HCT116 (cell line): ENCODE measurements at regions not wholly inside any gene's neighbourhood (a gene's known extent, or its start where the extent isn't known, plus 50 kb on each side); places are given as distances from the start of the nearest gene placed in this dataset.

Experiments
- ATAC-seq: fragments of 200-7000 bp; cut with Tn5 transposase; 2 replicates; pipeline ENCODE4 v1.9.1; 2020; ENCODE audit warnings: mild to moderate bottlenecking, moderate library complexity
- BruUV-seq: library from RNA; stranded (reverse); fragments of 400-500 nt; replicated peaks from 2 replicates; lab custom pipeline; 2021; lab: Mats Ljungman, UMichigan
- CTCF ChIA-PET: fragments of 300-600 bp; sonication (Branson Sonifier 250); formaldehyde crosslinking; loops from one replicate; lab custom pipeline; 2021; ENCODE audit warnings: antibody characterized with exemption; lab: Charles Lee
- POLR2A ChIA-PET: fragments of 300-600, 350-600 bp; sonication (Branson Sonifier 250); formaldehyde crosslinking; loops from one replicate; lab custom pipeline; 2021; ENCODE audit warnings: antibody characterized with exemption; lab: Charles Lee
- RAD21 ChIA-PET, 2 experiments: fragments of 300-600 bp; sonication (Branson Sonifier 250); formaldehyde crosslinking; loops; one replicate each; lab custom pipeline; 2023; ENCODE audit warnings: low total read pairs in 2 of 2; ENCODE audit not compliant: uncharacterized antibody in 2 of 2, unreplicated experiment in 2 of 2, low non-redundant PET in 1 of 2; lab: Charles Lee
- DNase-seq: peaks from one replicate; pipeline ENCODE4 v3.0.0-alpha.2; 2010; ENCODE audit warnings: low read depth, low spot score
- H2AFZ ChIP-seq: fragments of 200-600 bp; shearing (Covaris generic), sonication (generic); 2 replicates; pipeline ENCODE4 v1.6.1; 2017; ENCODE audit warnings: low read depth, mixed run types, mixed read lengths, antibody characterized with exemption, low read length; ENCODE audit not compliant: poor library complexity, severe bottlenecking
- H3K27ac ChIP-seq: 2 replicates; pipeline ENCODE4 v1.5.1; 2012; ENCODE audit warnings: low read depth, low read length
- H3K27me3 ChIP-seq: fragments of 200-600 bp; sonication (generic); 2 replicates; pipeline ENCODE4 v1.6.1; 2016; ENCODE audit warnings: mixed run types, low read length, mixed read lengths; ENCODE audit not compliant: insufficient read depth
- H3K36me3 ChIP-seq, 2 experiments: fragments of 200-500 bp in 1 of 2; fragments of 200-600 bp in 1 of 2; sonication (Bioruptor generic) in 1 of 2; sonication (generic) in 1 of 2; 2 replicates each; pipeline versions ENCODE4 v1.5.1 to v1.6.1; 2014 to 2016; ENCODE audit warnings: low read length in 2 of 2, inconsistent platforms in 1 of 2, mixed read lengths in 1 of 2, mixed run types in 1 of 2; ENCODE audit not compliant: insufficient read depth in 2 of 2, control insufficient read depth in 1 of 2
- H3K4me1 ChIP-seq, 2 experiments: fragments of 200-600 bp in 1 of 2; sonication (generic) in 1 of 2; 2 replicates each; pipeline versions ENCODE4 v1.5.1 to v1.6.1; 2012 to 2017; ENCODE audit warnings: low read length in 2 of 2, inconsistent platforms in 1 of 2, mild to moderate bottlenecking in 1 of 2, mixed read lengths in 1 of 2, mixed run types in 1 of 2, moderate library complexity in 1 of 2; ENCODE audit not compliant: insufficient read depth in 2 of 2, control insufficient read depth in 1 of 2
- H3K4me2 ChIP-seq: fragments of 200-600 bp; sonication (generic); 2 replicates; pipeline ENCODE4 v1.6.1; 2017; ENCODE audit warnings: mixed run types, low read length, mixed read lengths
- H3K4me3 ChIP-seq, 2 experiments: fragments of 200-600 bp in 1 of 2; sonication (generic) in 1 of 2; replicated peaks in 1 of 2; 2 replicates each; pipeline ENCODE4 v1.5.1; 2011 to 2016; ENCODE audit warnings: low read length in 2 of 2, control low read depth in 1 of 2, low read depth in 1 of 2, mild to moderate bottlenecking in 1 of 2, mixed read lengths in 1 of 2, mixed run types in 1 of 2
- H3K79me2 ChIP-seq: fragments of 200-600 bp; sonication (generic); 2 replicates; pipeline ENCODE4 v1.6.1; 2017; ENCODE audit warnings: mild to moderate bottlenecking, mixed run types, low read length, moderate library complexity, mixed read lengths; ENCODE audit not compliant: insufficient read depth
- H3K9ac ChIP-seq: fragments of 200-600 bp; sonication (generic); 2 replicates; pipeline ENCODE4 v1.6.1; 2016; ENCODE audit warnings: low read length, mixed read lengths
- H3K9me2 ChIP-seq: fragments of 200-600 bp; sonication (generic), shearing (Covaris generic); 2 replicates; pipeline ENCODE4 v1.6.1; 2017; ENCODE audit warnings: mixed run types, mild to moderate bottlenecking, moderate library complexity; ENCODE audit not compliant: insufficient read depth
- H3K9me3 ChIP-seq, 2 experiments: fragments of 200-500 bp in 1 of 2; fragments of 200-600 bp in 1 of 2; sonication (Bioruptor generic) in 1 of 2; sonication (generic) in 1 of 2; 2 replicates each; pipeline ENCODE4 v1.6.1; 2014 to 2017; ENCODE audit warnings: low read length in 2 of 2, mixed read lengths in 2 of 2, inconsistent platforms in 1 of 2, low read depth in 1 of 2, mild to moderate bottlenecking in 1 of 2, mixed run types in 1 of 2, moderate library complexity in 1 of 2; ENCODE audit not compliant: control insufficient read depth in 1 of 2, insufficient read depth in 1 of 2
- H4K20me1 ChIP-seq: fragments of 200-600 bp; sonication (generic), shearing (Covaris generic); 2 replicates; pipeline ENCODE4 v1.6.1; 2017; ENCODE audit warnings: mixed run types, mild to moderate bottlenecking, moderate library complexity; ENCODE audit not compliant: insufficient read depth
- CEBPB ChIP-seq: IDR thresholded peaks from 2 replicates; pipeline ENCODE4 v1.6.1; 2012; ENCODE audit warnings: low read depth
- EZH2 ChIP-seq: fragments of 200-600 bp; sonication (generic); IDR thresholded peaks from 2 replicates; pipeline ENCODE4 v1.6.1; 2017; ENCODE audit warnings: antibody characterized with exemption, mixed run types
- FOSL1 ChIP-seq: IDR thresholded peaks from 2 replicates; pipeline ENCODE4 v1.6.1; 2012; ENCODE audit warnings: low read depth
- JUND ChIP-seq: IDR thresholded peaks from 2 replicates; pipeline ENCODE4 v1.6.1; 2012
- POLR2AphosphoS5 ChIP-seq: IDR thresholded peaks from 2 replicates; pipeline ENCODE4 v1.6.1; 2011; ENCODE audit warnings: mild to moderate bottlenecking, low read depth, low read length, moderate library complexity
- SIN3A ChIP-seq: IDR thresholded peaks from 2 replicates; pipeline ENCODE4 v1.6.1; 2012; ENCODE audit warnings: low read depth
- SP1 ChIP-seq: IDR thresholded peaks from 2 replicates; pipeline ENCODE4 v1.6.1; 2012; ENCODE audit warnings: low read depth
- SRF ChIP-seq: IDR thresholded peaks from 2 replicates; pipeline ENCODE4 v1.6.1; 2012; ENCODE audit warnings: low read depth
- YY1 ChIP-seq: IDR thresholded peaks from 2 replicates; pipeline ENCODE4 v1.6.1; 2011; ENCODE audit warnings: low read length, low read depth, moderate library complexity, mild to moderate bottlenecking; ENCODE audit not compliant: insufficient replicate concordance; ENCODE audit errors: extremely low read depth
- ZNF274 ChIP-seq: fragments of 200-500 bp; sonication (Bioruptor generic); IDR thresholded peaks from 2 replicates; pipeline ENCODE4 v1.6.1; 2014; ENCODE audit warnings: mild to moderate bottlenecking, low read depth, low read length, inconsistent platforms
- intact Hi-C: fragments of 100-400 bp; cut with micrococcal nuclease; formaldehyde crosslinking; loops from 2 replicates; pipeline ENCODE4 v1.10.0; 2022
- TF ChIP-seq, protein P1 (sequence below): IDR thresholded peaks from 2 replicates; pipeline ENCODE4 v1.6.1; 2012
- TF ChIP-seq, protein P2 (sequence below), 3 experiments: fragments of 200-600 bp in 1 of 3; sonication (generic) in 1 of 3; IDR thresholded peaks in 2 of 3; conservative IDR thresholded peaks in 1 of 3; 2 replicates each; pipeline ENCODE4 v1.5.1; 2012 to 2017; ENCODE audit warnings: low read depth in 2 of 3, low read length in 2 of 3, antibody characterized with exemption in 1 of 3, borderline replicate concordance in 1 of 3, control low read depth in 1 of 3, mild to moderate bottlenecking in 1 of 3, mixed read lengths in 1 of 3, mixed run types in 1 of 3, moderate library complexity in 1 of 3; ENCODE audit not compliant: insufficient read depth in 1 of 3

DNA sequence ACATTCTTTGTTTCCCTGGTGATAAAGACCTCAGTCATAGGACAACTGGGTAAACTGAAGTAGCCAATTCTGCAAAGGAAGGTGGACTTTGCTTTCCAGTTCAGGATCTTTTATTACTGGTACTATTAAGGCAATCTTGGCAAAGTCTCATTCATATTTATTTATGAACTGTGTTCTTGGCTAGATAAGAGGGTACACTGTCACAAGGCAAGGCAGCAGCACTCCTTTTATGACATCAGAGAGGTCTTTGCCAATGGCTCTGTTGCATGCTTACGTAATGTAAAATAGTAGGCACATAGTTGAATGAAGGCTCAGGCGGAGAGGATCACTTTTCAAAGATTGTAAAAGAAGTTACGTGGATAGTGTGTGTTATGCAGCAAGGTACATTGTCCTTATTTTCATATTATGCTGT is 63.7 kb upstream of the PDK4 start:
- no peak overlapping the region for H3K27ac ChIP-seq
- H3K9me3 ChIP-seq, result no peaks in the 10 kb centered on the region
- POLR2A ChIA-PET, result no interaction called here
- RAD21 ChIA-PET, result no interaction called here
- no peaks in the 10 kb centered on the region for H3K4me1 ChIP-seq
- TF ChIP-seq SP1, result no peak
- TF ChIP-seq CEBPB, result no peak
- no peak for TF ChIP-seq JUND
- no peak for TF ChIP-seq FOSL1
- TF ChIP-seq, protein P1, sequence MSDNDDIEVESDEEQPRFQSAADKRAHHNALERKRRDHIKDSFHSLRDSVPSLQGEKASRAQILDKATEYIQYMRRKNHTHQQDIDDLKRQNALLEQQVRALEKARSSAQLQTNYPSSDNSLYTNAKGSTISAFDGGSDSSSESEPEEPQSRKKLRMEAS, result no peak
- TF ChIP-seq ZNF274, result no peak
- TF ChIP-seq YY1, result no peak
- TF ChIP-seq EZH2, result no peak
- no peak for TF ChIP-seq SRF
- TF ChIP-seq SIN3A, result no peak
- TF ChIP-seq POLR2AphosphoS5, result no peak
- TF ChIP-seq, protein P2, sequence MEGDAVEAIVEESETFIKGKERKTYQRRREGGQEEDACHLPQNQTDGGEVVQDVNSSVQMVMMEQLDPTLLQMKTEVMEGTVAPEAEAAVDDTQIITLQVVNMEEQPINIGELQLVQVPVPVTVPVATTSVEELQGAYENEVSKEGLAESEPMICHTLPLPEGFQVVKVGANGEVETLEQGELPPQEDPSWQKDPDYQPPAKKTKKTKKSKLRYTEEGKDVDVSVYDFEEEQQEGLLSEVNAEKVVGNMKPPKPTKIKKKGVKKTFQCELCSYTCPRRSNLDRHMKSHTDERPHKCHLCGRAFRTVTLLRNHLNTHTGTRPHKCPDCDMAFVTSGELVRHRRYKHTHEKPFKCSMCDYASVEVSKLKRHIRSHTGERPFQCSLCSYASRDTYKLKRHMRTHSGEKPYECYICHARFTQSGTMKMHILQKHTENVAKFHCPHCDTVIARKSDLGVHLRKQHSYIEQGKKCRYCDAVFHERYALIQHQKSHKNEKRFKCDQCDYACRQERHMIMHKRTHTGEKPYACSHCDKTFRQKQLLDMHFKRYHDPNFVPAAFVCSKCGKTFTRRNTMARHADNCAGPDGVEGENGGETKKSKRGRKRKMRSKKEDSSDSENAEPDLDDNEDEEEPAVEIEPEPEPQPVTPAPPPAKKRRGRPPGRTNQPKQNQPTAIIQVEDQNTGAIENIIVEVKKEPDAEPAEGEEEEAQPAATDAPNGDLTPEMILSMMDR (IDR thresholded peaks at IDR 0.05 in 2 of 3, conservative IDR thresholded peaks at IDR 0.05 in 1 of 3; ENCODE audit: borderline replicate concordance in 1 of 3, insufficient read depth in 1 of 3, low read depth in 2 of 3, low read length in 2 of 3), result no peak
- ATAC-seq (no peak), DNase-seq (no peak)
- no peak overlapping the region for H3K4me3 ChIP-seq
- H3K4me2 ChIP-seq, result no peak overlapping the region
- no TSS peak for BruUV-seq
- no peaks in the 10 kb centered on the region for H3K9me2 ChIP-seq
- no peaks in the 10 kb centered on the region for H3K27me3 ChIP-seq
- H3K9ac ChIP-seq, result no peak overlapping the region
- H3K36me3 ChIP-seq, result no peaks in the 10 kb centered on the region
- CTCF ChIA-PET, result no interaction called here
- no peaks in the 10 kb centered on the region for H4K20me1 ChIP-seq
- no peaks in the 10 kb centered on the region for H3K79me2 ChIP-seq
- H2AFZ ChIP-seq, result no peak overlapping the region
- intact Hi-C loops, result no loop called here
